ENCODE measurements at regions not wholly inside any gene's neighbourhood (a gene's known extent, or its start where the extent isn't known, plus 50 kb on each side); places are given as distances from the start of the nearest gene placed in this dataset.

DNA sequence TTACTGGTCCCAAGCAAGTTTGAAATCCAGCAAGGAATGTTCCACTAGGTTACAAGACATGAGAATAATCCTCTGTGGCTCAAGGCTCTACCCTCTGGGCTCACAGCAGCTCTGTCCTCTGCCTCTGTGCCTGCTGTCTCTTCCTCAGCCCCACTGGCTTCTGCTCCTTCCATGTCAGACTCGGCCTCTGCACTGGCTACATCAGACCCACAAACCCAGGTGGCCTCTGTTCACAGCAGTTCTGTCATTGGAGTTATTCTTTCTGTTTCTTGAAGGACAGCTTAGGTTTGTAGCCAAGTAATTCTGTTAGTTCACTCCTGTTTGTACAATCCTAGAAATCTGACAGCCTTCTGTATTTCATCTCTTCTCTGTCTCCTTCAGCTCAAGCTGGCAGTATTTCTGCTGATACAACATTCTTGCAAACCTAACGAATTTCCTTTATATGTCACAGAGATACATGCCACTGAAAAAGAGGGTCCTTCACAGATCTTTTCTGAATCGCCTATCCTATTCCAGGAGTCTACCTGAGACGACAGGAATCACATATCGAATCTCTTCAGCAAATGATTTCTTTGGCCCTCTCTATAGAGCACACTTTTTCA lies 227.8 kb upstream of the PLSCR5 start:
- TF ChIP-seq, protein P1, sequence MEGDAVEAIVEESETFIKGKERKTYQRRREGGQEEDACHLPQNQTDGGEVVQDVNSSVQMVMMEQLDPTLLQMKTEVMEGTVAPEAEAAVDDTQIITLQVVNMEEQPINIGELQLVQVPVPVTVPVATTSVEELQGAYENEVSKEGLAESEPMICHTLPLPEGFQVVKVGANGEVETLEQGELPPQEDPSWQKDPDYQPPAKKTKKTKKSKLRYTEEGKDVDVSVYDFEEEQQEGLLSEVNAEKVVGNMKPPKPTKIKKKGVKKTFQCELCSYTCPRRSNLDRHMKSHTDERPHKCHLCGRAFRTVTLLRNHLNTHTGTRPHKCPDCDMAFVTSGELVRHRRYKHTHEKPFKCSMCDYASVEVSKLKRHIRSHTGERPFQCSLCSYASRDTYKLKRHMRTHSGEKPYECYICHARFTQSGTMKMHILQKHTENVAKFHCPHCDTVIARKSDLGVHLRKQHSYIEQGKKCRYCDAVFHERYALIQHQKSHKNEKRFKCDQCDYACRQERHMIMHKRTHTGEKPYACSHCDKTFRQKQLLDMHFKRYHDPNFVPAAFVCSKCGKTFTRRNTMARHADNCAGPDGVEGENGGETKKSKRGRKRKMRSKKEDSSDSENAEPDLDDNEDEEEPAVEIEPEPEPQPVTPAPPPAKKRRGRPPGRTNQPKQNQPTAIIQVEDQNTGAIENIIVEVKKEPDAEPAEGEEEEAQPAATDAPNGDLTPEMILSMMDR (IDR thresholded peaks at IDR 0.05) = no peak
- TF ChIP-seq POLR2AphosphoS5 (IDR thresholded peaks at IDR 0.05) = no peak

Measured in suprapubic skin (tissue), 3 donors.